IPS DF 6.9 (cell line): ENCODE measurements at regions not wholly inside any gene's neighbourhood (a gene's known extent, or its start where the extent isn't known, plus 50 kb on each side); places are given as distances from the start of the nearest gene placed in this dataset.
"Not testable (repeated sequence)": the region's sequence is repeated elsewhere in the genome, so short reads cannot be mapped to it uniquely, and the experiment has no call there.

ENCODE experiments used
- DNase-seq: peaks from one replicate; pipeline ENCODE4 v3.0.0-alpha.2; 2013; ENCODE audit warnings: low read depth, low spot score
- H3K27ac ChIP-seq: one replicate; pipeline ENCODE4 v1.5.1; 2013; ENCODE audit warnings: low read length, control low read depth
- H3K27me3 ChIP-seq: 2 replicates; pipeline ENCODE4 v1.6.1; 2013; ENCODE audit warnings: mild to moderate bottlenecking, low read length; ENCODE audit not compliant: control insufficient read depth, insufficient read depth
- H3K36me3 ChIP-seq: 2 replicates; pipeline ENCODE4 v1.6.1; 2013; ENCODE audit warnings: low read length; ENCODE audit not compliant: control insufficient read depth, insufficient read depth
- H3K4me1 ChIP-seq: 2 replicates; pipeline ENCODE4 v1.6.1; 2013; ENCODE audit warnings: low read length; ENCODE audit not compliant: control insufficient read depth, insufficient read depth
- H3K4me3 ChIP-seq: 2 replicates; pipeline ENCODE4 v1.5.1; 2013; ENCODE audit warnings: mild to moderate bottlenecking, low read length
- H3K9me3 ChIP-seq: 2 replicates; pipeline ENCODE4 v1.6.1; 2013; ENCODE audit warnings: low read length, inconsistent platforms; ENCODE audit not compliant: control insufficient read depth, insufficient read depth
- WGBS: extraction: QIAGEN DNeasy Blood & Tissue Kit; methylation state at CpG from one replicate; pipeline ENCODE4 v1.1.7; 2013; ENCODE audit warnings: mixed read lengths, missing lambda C conversion rate; ENCODE audit not compliant: insufficient read length, insufficient coverage; 5-methylcytosine and 5-hydroxymethylcytosine counted together

DNA sequence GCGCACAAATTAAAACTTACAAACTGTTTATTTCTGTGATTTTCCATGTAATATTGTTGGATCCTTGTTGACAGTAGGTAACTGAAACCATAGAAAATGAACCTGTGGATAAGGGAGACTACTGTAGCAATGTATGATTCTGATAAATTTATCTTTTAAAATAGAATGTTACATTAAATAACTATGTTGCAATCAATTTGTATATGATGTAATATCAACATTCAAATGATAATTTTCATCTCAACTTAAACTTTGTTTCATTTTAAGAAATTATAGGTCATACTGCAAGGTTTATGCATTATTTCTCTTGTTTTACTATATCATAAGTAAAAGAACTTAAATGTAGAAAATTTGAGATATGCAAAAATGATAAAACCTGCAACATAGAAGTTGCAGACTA, 718.0 kb upstream of the MBL2 start:
- H3K36me3 ChIP-seq: peaks cover 3% of the 10 kb centered on the region; the same call in 1 of the 2 replicates
- DNase-seq: no peak
- no peak overlapping the region for H3K27ac ChIP-seq
- no peaks in the 10 kb centered on the region; the same call in 1 of the 2 replicates for H3K4me1 ChIP-seq
- H3K9me3 ChIP-seq: no peaks in the 10 kb centered on the region
- no peaks in the 10 kb centered on the region for H3K27me3 ChIP-seq
- no peak overlapping the region for H3K4me3 ChIP-seq
- no CpG with 5 or more reads among the region's 1 CpG for WGBS

- WGBS: no CpG with 5 or more reads among the region's 5 CpGs
- Histone ChIP-seq H3K27me3 (no peaks in the 10 kb centered on the region), H3K4me3 (no peak overlapping the region), H3K9me3 (no peaks in the 10 kb centered on the region), H3K36me3 (peaks cover 6% of the 10 kb centered on the region; the same call in 1 of the 2 replicates), H3K27ac (no peak overlapping the region), H3K4me1 (no peaks in the 10 kb centered on the region; the same call in 1 of the 2 replicates)
- DNase-seq: no peak
These were observed 717.0 kb upstream of the MBL2 start for GRCh38 chr10:53489335-53490182.

DNA sequence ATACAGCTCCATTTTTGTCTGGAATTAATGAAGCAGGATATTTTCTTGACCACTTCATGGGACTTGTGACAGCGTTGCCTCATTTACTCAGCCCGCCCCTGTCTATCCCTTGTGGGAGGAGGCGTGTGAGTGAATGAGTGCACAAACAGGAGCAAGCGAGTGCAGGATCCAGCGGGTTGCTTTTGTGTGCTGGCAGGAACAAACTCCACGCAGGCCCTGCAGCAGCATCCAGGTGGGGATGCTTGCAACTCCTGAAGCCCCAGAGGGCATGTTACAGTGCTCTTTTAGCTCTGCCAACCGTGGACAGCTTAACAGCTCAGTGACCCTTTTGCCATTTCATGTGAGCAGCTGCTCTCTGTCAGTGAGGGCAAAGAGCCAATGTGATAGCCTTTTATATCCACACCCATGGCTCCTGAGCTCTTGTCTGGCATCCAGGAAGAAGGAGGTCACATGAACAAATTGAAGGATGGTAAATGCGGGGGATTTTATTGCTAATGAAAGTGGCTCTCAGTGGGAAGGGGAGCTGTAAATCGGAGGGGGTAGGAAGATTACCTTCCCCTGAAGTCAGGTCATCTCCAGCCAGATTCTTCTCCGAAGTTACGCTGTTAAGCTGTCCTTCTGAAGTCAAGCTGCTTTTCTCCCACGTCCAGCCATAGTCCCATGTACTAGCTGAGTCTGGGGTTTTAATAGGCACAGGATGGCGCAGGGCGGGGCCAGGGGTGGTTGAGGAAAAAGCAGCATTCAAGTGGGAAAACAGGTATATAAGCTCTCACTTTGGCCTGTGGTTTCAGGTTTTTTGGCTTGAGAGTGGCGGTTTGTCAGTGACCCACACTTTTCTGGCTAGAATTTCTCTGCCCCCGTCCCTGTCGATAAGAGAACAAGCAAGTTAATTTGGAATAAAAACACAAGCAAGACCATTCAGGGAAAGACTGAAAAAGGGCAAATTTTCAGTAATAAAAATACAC, 714.7 kb upstream of the MBL2 start:
- H3K36me3 ChIP-seq: peaks cover 6% of the 10 kb centered on the region; the same call in 1 of the 2 replicates
- H3K4me3 ChIP-seq: no peak overlapping the region
- no CpG with 5 or more reads among the region's 17 CpGs for WGBS
- no peaks in the 10 kb centered on the region; the same call in 1 of the 2 replicates for H3K4me1 ChIP-seq
- no peak overlapping the region for H3K27ac ChIP-seq
- DNase-seq: no peak
- no peaks in the 10 kb centered on the region; the same call in 1 of the 2 replicates for H3K9me3 ChIP-seq
- H3K27me3 ChIP-seq: no peaks in the 10 kb centered on the region

DNA sequence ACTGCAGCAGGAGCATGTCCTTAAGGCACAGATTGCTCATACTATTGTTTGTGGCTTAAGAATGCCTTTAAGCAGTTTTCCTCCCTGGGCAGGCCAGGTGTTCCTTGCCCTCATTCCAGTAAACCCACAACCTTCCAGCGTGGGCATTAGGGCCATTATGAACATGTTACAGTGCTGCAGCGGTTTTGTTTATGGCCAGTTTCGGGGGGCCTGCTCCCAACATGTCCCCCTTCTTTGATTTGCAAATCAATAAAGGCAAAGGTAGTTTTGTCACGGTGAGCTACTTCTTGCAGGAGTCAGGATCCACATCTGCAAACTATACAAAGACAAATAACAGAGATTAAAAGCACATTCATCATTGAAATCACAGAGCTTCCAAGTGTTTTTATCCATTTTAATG, 712.8 kb upstream of the MBL2 start:
- H3K27ac ChIP-seq, H3K4me3 ChIP-seq, H3K36me3 ChIP-seq, H3K27me3 ChIP-seq, H3K9me3 ChIP-seq, H3K4me1 ChIP-seq, DNase-seq: not testable (repeated sequence)
- WGBS: no CpG with 5 or more reads among the region's 4 CpGs

DNA sequence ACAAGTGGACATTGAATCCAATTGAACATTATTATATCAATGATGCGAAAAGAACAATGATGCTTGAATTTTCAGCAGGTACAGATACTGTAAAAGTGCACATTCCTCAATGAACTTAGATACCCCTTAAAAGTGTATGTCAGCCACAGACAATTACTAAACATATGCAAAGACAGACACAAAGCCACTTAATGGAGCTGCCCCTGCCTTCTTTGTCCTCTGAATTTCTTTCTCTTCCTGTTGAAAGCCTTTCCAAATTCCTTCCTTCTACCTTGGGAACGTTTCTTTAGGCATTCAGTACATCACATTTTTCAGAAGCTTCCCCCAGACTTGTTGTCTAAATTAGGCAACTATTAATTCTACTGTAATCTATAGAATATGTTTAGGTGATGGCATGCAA, 706.8 kb upstream of the MBL2 start:
- H3K4me3 ChIP-seq: no peak overlapping the region
- WGBS: no CpG with 5 or more reads among the region's 2 CpGs
- H3K36me3 ChIP-seq: no peaks in the 10 kb centered on the region
- peaks cover 2% of the 10 kb centered on the region; the same call in 1 of the 2 replicates for H3K4me1 ChIP-seq
- no peak for DNase-seq
- H3K27ac ChIP-seq: no peak overlapping the region
- H3K27me3 ChIP-seq: no peaks in the 10 kb centered on the region
- no peaks in the 10 kb centered on the region; the same call in 1 of the 2 replicates for H3K9me3 ChIP-seq

- peak; percentile 72 for DNase-seq
- H3K27ac ChIP-seq: peak overlapping the region; percentile 97
- H3K36me3 ChIP-seq: no peaks in the 10 kb centered on the region
- H3K4me3 ChIP-seq: no peak overlapping the region
- peaks cover 2% of the 10 kb centered on the region; the same call in 1 of the 2 replicates for H3K4me1 ChIP-seq
- no peaks in the 10 kb centered on the region for H3K9me3 ChIP-seq
- no CpG with 5 or more reads among the region's 1 CpG for WGBS
- H3K27me3 ChIP-seq: no peaks in the 10 kb centered on the region
These were observed 704.7 kb upstream of the MBL2 start for GRCh38 chr10:53477313-53477675.

DNA sequence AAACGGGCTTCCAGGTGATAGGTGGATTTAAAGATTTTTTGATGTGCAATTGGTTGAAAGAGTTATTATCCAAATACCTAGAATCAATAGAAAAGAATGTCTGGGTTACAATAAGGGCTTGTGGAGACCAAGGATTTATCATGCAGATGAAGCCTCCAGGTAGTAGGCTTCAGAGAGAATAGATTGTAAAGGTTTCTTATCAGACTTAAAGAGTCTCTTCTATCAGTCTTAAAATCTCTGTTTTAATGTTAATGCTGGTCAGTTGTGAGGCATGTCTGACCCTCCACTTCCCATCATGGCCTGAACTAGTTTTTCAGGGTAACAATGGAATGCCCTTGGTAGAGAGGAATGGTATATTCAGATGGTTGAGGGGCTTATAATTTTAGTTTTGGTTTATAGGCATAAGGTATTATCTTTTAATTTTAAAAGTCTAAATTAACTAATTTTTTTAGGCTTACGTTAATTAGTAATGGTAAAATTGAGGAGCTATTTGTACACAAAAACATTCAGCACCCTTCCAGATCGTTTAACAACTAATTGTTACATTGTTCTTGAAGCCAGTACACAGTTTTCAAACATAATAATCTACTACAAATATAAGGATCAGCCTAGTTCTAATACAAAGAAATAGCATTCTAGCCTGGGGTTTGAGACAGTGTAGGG, 704.2 kb upstream of the MBL2 start:
- no peak for DNase-seq
- H3K4me3 ChIP-seq: no peak overlapping the region
- WGBS: no CpG with 5 or more reads among the region's 3 CpGs
- no peaks in the 10 kb centered on the region for H3K36me3 ChIP-seq
- no peaks in the 10 kb centered on the region for H3K9me3 ChIP-seq
- peak overlapping the region; percentile 97 for H3K27ac ChIP-seq
- H3K27me3 ChIP-seq: no peaks in the 10 kb centered on the region
- peaks cover 2% of the 10 kb centered on the region; the same call in 1 of the 2 replicates for H3K4me1 ChIP-seq

- Histone ChIP-seq H3K4me3 (no peak overlapping the region), H3K27me3 (no peaks in the 10 kb centered on the region), H3K36me3 (no peaks in the 10 kb centered on the region), H3K27ac (no peak overlapping the region), H3K4me1 (no peaks in the 10 kb centered on the region), H3K9me3 (no peaks in the 10 kb centered on the region)
- no peak for DNase-seq
- WGBS: no CpG with 5 or more reads among the region's 2 CpGs
These were observed 696.8 kb upstream of the MBL2 start for GRCh38 chr10:53469383-53469782.

GRCh38 chr10:53463539-53463938, 691.0 kb upstream of the MBL2 start:
- no peaks in the 10 kb centered on the region for H3K27me3 ChIP-seq
- H3K27ac ChIP-seq: no peak overlapping the region
- no peaks in the 10 kb centered on the region for H3K36me3 ChIP-seq
- 100% methylated on average over 1 of the region's 4 CpGs for whole genome bisulfite sequencing
- H3K4me1 ChIP-seq: no peaks in the 10 kb centered on the region
- no peak for DNase-seq
- H3K4me3 ChIP-seq: no peak overlapping the region
- H3K9me3 ChIP-seq: no peaks in the 10 kb centered on the region

DNA sequence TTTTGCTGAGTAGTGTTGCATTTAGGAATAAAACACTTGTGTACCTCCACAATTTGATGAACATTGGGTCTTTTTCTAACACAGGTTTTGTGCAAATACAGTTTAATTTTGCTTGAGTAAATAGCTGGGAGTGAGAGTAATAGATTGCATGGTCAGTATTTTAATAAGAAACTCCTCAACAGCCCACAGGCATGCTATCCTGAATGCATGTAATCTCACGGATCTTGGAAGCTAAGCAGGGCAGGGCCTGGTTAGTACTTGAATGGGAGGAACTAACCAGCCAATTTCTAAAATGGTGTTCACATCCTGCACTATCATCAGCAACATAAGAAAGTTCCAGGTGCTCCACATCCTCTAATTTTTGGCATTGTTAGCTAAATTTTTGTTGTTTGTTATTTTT, 685.4 kb upstream of the MBL2 start:
- Histone ChIP-seq H3K27ac (no peak overlapping the region), H3K9me3 (no peaks in the 10 kb centered on the region), H3K4me1 (peaks cover 1% of the 10 kb centered on the region; the same call in 1 of the 2 replicates), H3K36me3 (no peaks in the 10 kb centered on the region), H3K27me3 (no peaks in the 10 kb centered on the region), H3K4me3 (no peak overlapping the region)
- DNase-seq: no peak
- no CpG with 5 or more reads among the region's 1 CpG for WGBS
